ENCODE measurements at regions not wholly inside any gene's neighbourhood (a gene's known extent, or its start where the extent isn't known, plus 50 kb on each side); places are given as distances from the start of the nearest gene placed in this dataset.

GRCh38 chr7:15916681-15917380 lies 230.3 kb upstream of the MEOX2 start:
- no peak for DNase-seq (ENCODE audit: low read depth)

- no peak for DNase-seq (ENCODE audit: low read depth)
These were observed 229.3 kb upstream of the MEOX2 start for GRCh38 chr7:15915686-15916293.

- DNase-seq (ENCODE audit: low read depth), result no peak
These were observed 228.1 kb upstream of the MEOX2 start for GRCh38 chr7:15914611-15915010.

GRCh38 chr7:15906436-15906835 lies 220.0 kb upstream of the MEOX2 start:
- DNase-seq (ENCODE audit: low read depth), result no peak

GRCh38 chr7:15905251-15906040 lies 219.0 kb upstream of the MEOX2 start:
- DNase-seq (ENCODE audit: low read depth), result no peak

- DNase-seq (ENCODE audit: low read depth), result no peak
These were observed 204.8 kb upstream of the MEOX2 start for GRCh38 chr7:15891151-15891881.

- no peak for DNase-seq (ENCODE audit: low read depth)
These were observed 203.0 kb upstream of the MEOX2 start for GRCh38 chr7:15889507-15889906.

- no peak for DNase-seq (ENCODE audit: low read depth)
These were observed 201.6 kb upstream of the MEOX2 start for GRCh38 chr7:15888090-15888489.

- no peak for DNase-seq (ENCODE audit: low read depth)
These were observed 200.1 kb upstream of the MEOX2 start for GRCh38 chr7:15886626-15887025.

GRCh38 chr7:15885678-15886077 lies 199.2 kb upstream of the MEOX2 start:
- DNase-seq (ENCODE audit: low read depth), result no peak

GRCh38 chr7:15874774-15875173 lies 188.3 kb upstream of the MEOX2 start:
- no peak for DNase-seq (ENCODE audit: low read depth)

- DNase-seq (ENCODE audit: low read depth), result no peak
These were observed 183.9 kb upstream of the MEOX2 start for GRCh38 chr7:15870347-15870746.

- no peak for DNase-seq (ENCODE audit: low read depth)
These were observed 181.0 kb upstream of the MEOX2 start for GRCh38 chr7:15867441-15867840.

- DNase-seq (ENCODE audit: low read depth), result no peak
These were observed 180.3 kb upstream of the MEOX2 start for GRCh38 chr7:15866753-15867152.

- no peak for DNase-seq (ENCODE audit: low read depth)
These were observed 178.1 kb upstream of the MEOX2 start for GRCh38 chr7:15864626-15864991.

- no peak for DNase-seq (ENCODE audit: low read depth)
These were observed 177.6 kb upstream of the MEOX2 start for GRCh38 chr7:15863951-15864625.

GRCh38 chr7:15862781-15863165 lies 176.3 kb upstream of the MEOX2 start:
- no peak for DNase-seq (ENCODE audit: low read depth)

- no peak for DNase-seq (ENCODE audit: low read depth)
These were observed 175.7 kb upstream of the MEOX2 start for GRCh38 chr7:15862016-15862780.

- no peak for DNase-seq (ENCODE audit: low read depth)
These were observed 173.9 kb upstream of the MEOX2 start for GRCh38 chr7:15860264-15860949.

GRCh38 chr7:15857026-15857425 lies 170.5 kb upstream of the MEOX2 start:
- no peak for DNase-seq (ENCODE audit: low read depth)

GRCh38 chr7:15856311-15856710 lies 169.8 kb upstream of the MEOX2 start:
- DNase-seq (ENCODE audit: low read depth), result no peak

Data from stimulated activated CD8-positive, alpha-beta memory T cell treated with anti-CD3 and anti-CD28 coated beads, Interleukin-12 subunit alpha, Interleukin-12 subunit beta, amount 100 ng/mL, for 4 hours (primary cell).